ENCODE measurements at regions not wholly inside any gene's neighbourhood (a gene's known extent, or its start where the extent isn't known, plus 50 kb on each side); places are given as distances from the start of the nearest gene placed in this dataset.

- Histone ChIP-seq H3K79me1 (ENCODE audit: insufficient read depth, low read depth, low read length, poor library complexity, severe bottlenecking) (no peaks in the 10 kb centered on the region), H4K91ac (ENCODE audit: insufficient read length, low read depth, low read length) (no peak overlapping the region), H3K27ac (ENCODE audit: insufficient read length, low read depth, low read length) (no peak overlapping the region), H2BK20ac (ENCODE audit: low read depth, low read length, poor library complexity, severe bottlenecking) (no peak overlapping the region), H3K18ac (ENCODE audit: insufficient read length, low read depth, low read length) (no peak overlapping the region), H3K9me3 (ENCODE audit: control insufficient read depth, low read depth, low read length) (no peaks in the 10 kb centered on the region), H4K20me1 (ENCODE audit: control insufficient read depth, insufficient read depth, insufficient read length) (no peaks in the 10 kb centered on the region), H4K5ac (ENCODE audit: insufficient read length, low read depth, low read length) (no peak overlapping the region), H2BK12ac (ENCODE audit: insufficient read length, low read depth, low read length) (no peak overlapping the region), H3K27me3 (ENCODE audit: insufficient read depth, low read length) (no peaks in the 10 kb centered on the region), H3K4me1 (ENCODE audit: insufficient read depth, low read length) (0 out of 2 replicates have a peak, but pooled peaks cover 2% of the 10 kb centered on the region), H2AK5ac (ENCODE audit: insufficient read length, low read length) (no peak overlapping the region), H3K4ac (ENCODE audit: low read depth, low read length) (no peak overlapping the region), H3K56ac (ENCODE audit: insufficient read length, low read depth, low read length) (no peak overlapping the region), H3K23ac (ENCODE audit: insufficient read length, low read depth, low read length) (no peak overlapping the region), H3K14ac (ENCODE audit: insufficient read depth, low read length) (no peak overlapping the region), H2AFZ (ENCODE audit: low read length) (no peak overlapping the region), H2BK5ac (ENCODE audit: insufficient read length, low read length) (no peak overlapping the region), H4K8ac (replicated peaks; ENCODE audit: insufficient read length, low read depth, low read length) (no peak overlapping the region), H3K4me2 (ENCODE audit: insufficient read depth, insufficient read length, low read length) (no peak overlapping the region), H2BK120ac (ENCODE audit: low read depth, low read length, poor library complexity, severe bottlenecking) (no peak overlapping the region), H3K9ac (ENCODE audit: extremely low read depth, insufficient read length, low read length) (no peak overlapping the region), H3K23me2 (ENCODE audit: insufficient read length, low read depth, low read length, poor library complexity, severe bottlenecking) (peaks cover 2% of the 10 kb centered on the region), H3T11ph (ENCODE audit: low read length) (no peak overlapping the region), H3K79me2 (ENCODE audit: insufficient read depth, low read length) (no peaks in the 10 kb centered on the region), H2BK15ac (ENCODE audit: low read depth, low read length) (no peak overlapping the region)
- Mint-ChIP-seq H3K27me3 (ENCODE audit: low read depth) (peaks cover under 1% of the 10 kb centered on the region; the same call in 1 of the 2 replicates), H3K4me1 (peaks cover 5 to 8% of the 10 kb centered on the region in 2 experiments), H3K27ac (no peak overlapping the region), H3K4me3 (no peak overlapping the region), H3K36me3 (ENCODE audit: insufficient read depth in 1 of 3, low read depth in 3 of 3) (peaks cover 0 to 8% (median 0%) of the 10 kb centered on the region in 3 experiments; a peak in 2 of 7 replicates), H3K9me3 (peaks cover 34 to 45% of the 10 kb centered on the region in 2 experiments)
- no peak for TF ChIP-seq CTCF (conservative IDR thresholded peaks at IDR 0.05)
- no peak for DNase-seq
- WGBS (ENCODE audit: extremely low coverage, insufficient read length, low lambda C conversion rate), result no CpG with 5 or more reads among the region's 13 CpGs
These were observed 133.9 kb upstream of the CHST15 start for GRCh38 chr10:124227055-124227975.
